H1 (cell line): ENCODE measurements at regions not wholly inside any gene's neighbourhood (a gene's known extent, or its start where the extent isn't known, plus 50 kb on each side); places are given as distances from the start of the nearest gene placed in this dataset.
A peak's percentile ranks its signal among the peaks of the same experiment; 100 is the strongest.

Experiments used
- ASH2L ChIP-seq: fragments of 200-600, 300-600 bp; sonication (generic); IDR thresholded peaks from one replicate; pipeline ENCODE4 v1.7.1; 2017; ENCODE audit warnings: low read length
- ATF2 ChIP-seq: IDR thresholded peaks from 2 replicates; pipeline ENCODE4 v1.6.1; 2012; ENCODE audit warnings: low read length, inconsistent platforms
- CEBPB ChIP-seq: IDR thresholded peaks from 2 replicates; pipeline ENCODE4 v1.6.1; 2012; ENCODE audit warnings: low read depth, low read length
- CREB1 ChIP-seq: IDR thresholded peaks from 2 replicates; pipeline ENCODE4 v1.6.1; 2012; ENCODE audit warnings: inconsistent platforms
- CTCF ChIP-seq, 3 experiments: IDR thresholded peaks; 1 replicate in 2 of 3; 2 replicates in 1 of 3; pipeline versions ENCODE4 v1.5.1 to v1.6.1; 2011; ENCODE audit warnings: low read length in 3 of 3, mild to moderate bottlenecking in 3 of 3, inconsistent platforms in 2 of 3, low read depth in 1 of 3, moderate library complexity in 1 of 3; ENCODE audit not compliant: insufficient read depth in 1 of 3; ENCODE audit errors: control extremely low read depth in 1 of 3
- EP300 ChIP-seq, 2 experiments: IDR thresholded peaks; 1 replicate in 1 of 2; 2 replicates in 1 of 2; pipeline ENCODE4 v1.6.1; 2011 to 2012; ENCODE audit warnings: low read depth in 2 of 2, low read length in 2 of 2, mild to moderate bottlenecking in 2 of 2, borderline replicate concordance in 1 of 2, inconsistent platforms in 1 of 2, moderate library complexity in 1 of 2
- EZH2 ChIP-seq: fragments of 200-600 bp; sonication (generic); IDR thresholded peaks from 2 replicates; pipeline ENCODE4 v1.7.1; 2012; ENCODE audit warnings: low read depth, mild to moderate bottlenecking, moderate library complexity, low read length, inconsistent platforms; ENCODE audit not compliant: severe bottlenecking
- FOSL1 ChIP-seq: IDR thresholded peaks from 2 replicates; pipeline ENCODE4 v1.6.1; 2011; ENCODE audit warnings: mild to moderate bottlenecking, low read depth, low read length, moderate library complexity; ENCODE audit not compliant: insufficient read depth
- HDAC6 ChIP-seq: IDR thresholded peaks from one replicate; pipeline ENCODE4 v1.7.1; 2012; ENCODE audit warnings: low read depth, mild to moderate bottlenecking, inconsistent platforms, low read length, moderate library complexity
- KDM1A ChIP-seq: fragments of 200-600, 300-600 bp; sonication (generic); IDR thresholded peaks from 2 replicates; pipeline ENCODE4 v1.7.1; 2016; ENCODE audit warnings: mild to moderate bottlenecking, low read length, borderline replicate concordance
- KDM4A ChIP-seq: IDR thresholded peaks from one replicate; pipeline ENCODE4 v1.7.1; 2012; ENCODE audit warnings: low read depth, mild to moderate bottlenecking, moderate library complexity, low read length, inconsistent platforms; ENCODE audit not compliant: severe bottlenecking
- MAFK ChIP-seq: IDR thresholded peaks from 2 replicates; pipeline ENCODE4 v1.6.1; 2012; ENCODE audit warnings: low read depth, mild to moderate bottlenecking, improper control_type of control experiment, low read length
- NRF1 ChIP-seq: IDR thresholded peaks from 2 replicates; pipeline ENCODE4 v1.6.1; 2011; ENCODE audit warnings: mild to moderate bottlenecking, low read depth, low read length, improper control_type of control experiment
- POLR2A ChIP-seq, 2 experiments: IDR thresholded peaks; 1 replicate in 1 of 2; 2 replicates in 1 of 2; pipeline ENCODE4 v1.6.1; 2011; ENCODE audit warnings: low read depth in 2 of 2, low read length in 2 of 2, mild to moderate bottlenecking in 2 of 2; ENCODE audit errors: control extremely low read depth in 1 of 2
- POLR2AphosphoS5 ChIP-seq: IDR thresholded peaks from 2 replicates; pipeline ENCODE4 v1.6.1; 2011; ENCODE audit warnings: low read depth, low read length
- SIN3A ChIP-seq, 2 experiments: IDR thresholded peaks in 1 of 2; conservative IDR thresholded peaks in 1 of 2; 2 replicates each; pipeline ENCODE4 v1.6.1; 2011 to 2012; ENCODE audit warnings: low read length in 2 of 2, improper control_type of control experiment in 1 of 2, low read depth in 1 of 2, mild to moderate bottlenecking in 1 of 2
- SIX5 ChIP-seq: IDR thresholded peaks from 2 replicates; pipeline ENCODE4 v1.6.1; 2011; ENCODE audit warnings: mild to moderate bottlenecking, low read depth, low read length
- SP1 ChIP-seq: IDR thresholded peaks from 2 replicates; pipeline ENCODE4 v1.6.1; 2011; ENCODE audit warnings: low read depth, low read length
- TAF1 ChIP-seq: IDR thresholded peaks from 2 replicates; pipeline ENCODE4 v1.6.1; 2011; ENCODE audit warnings: mild to moderate bottlenecking, low read depth, low read length
- TEAD4 ChIP-seq: IDR thresholded peaks from 2 replicates; pipeline ENCODE4 v1.6.1; 2012; ENCODE audit warnings: low read depth, low read length, inconsistent platforms, mixed read lengths
- YY1 ChIP-seq: IDR thresholded peaks from 2 replicates; pipeline ENCODE4 v1.6.1; 2011; ENCODE audit warnings: low read depth, mild to moderate bottlenecking, low read length

GRCh38 chr1:54480525-54480848 is 67.5 kb upstream of the ACOT11 start (continued):
- no peak for TF ChIP-seq POLR2AphosphoS5
- TF ChIP-seq TAF1 = no peak
- no peak for TF ChIP-seq EZH2
- no peak for TF ChIP-seq KDM4A
- no peak for TF ChIP-seq YY1
- TF ChIP-seq CREB1 = no peak
- TF ChIP-seq MAFK = no peak
- peak in 1 of 2 experiments; percentile 45; a peak in 1 of 3 replicates for TF ChIP-seq EP300 (IDR thresholded peaks at IDR 0.05; ENCODE audit: borderline replicate concordance in 1 of 2, low read depth in 2 of 2, low read length in 2 of 2)
- 0 out of 2 replicates have a peak, but pooled peaks have one; percentile 4 for TF ChIP-seq SIX5
- TF ChIP-seq ASH2L = peak; percentile 24
- no peak for TF ChIP-seq KDM1A
- TF ChIP-seq TEAD4 = peak; percentile 74
- peak; percentile 50; the same call in 1 of the 2 replicates for TF ChIP-seq SP1
- TF ChIP-seq CEBPB = no peak
- TF ChIP-seq ATF2 = no peak
- TF ChIP-seq CTCF (IDR thresholded peaks at IDR 0.05; ENCODE audit: control extremely low read depth in 1 of 3, insufficient read depth in 1 of 3, low read depth in 1 of 3, low read length in 3 of 3) = no peak
- no peak for TF ChIP-seq SIN3A (conservative IDR thresholded peaks at IDR 0.05 in 1 of 2, IDR thresholded peaks at IDR 0.05 in 1 of 2; ENCODE audit: low read depth in 1 of 2, low read length in 2 of 2)
- no peak for TF ChIP-seq NRF1
- TF ChIP-seq FOSL1 = no peak
- no peak for TF ChIP-seq POLR2A (IDR thresholded peaks at IDR 0.05; ENCODE audit: control extremely low read depth in 1 of 2, low read depth in 2 of 2, low read length in 2 of 2)
- TF ChIP-seq HDAC6 = no peak
